ENCODE measurements at regions not wholly inside any gene's neighbourhood (a gene's known extent, or its start where the extent isn't known, plus 50 kb on each side); places are given as distances from the start of the nearest gene placed in this dataset.
"Not testable (repeated sequence)": the region's sequence is repeated elsewhere in the genome, so short reads cannot be mapped to it uniquely, and the experiment has no call there.

DNA sequence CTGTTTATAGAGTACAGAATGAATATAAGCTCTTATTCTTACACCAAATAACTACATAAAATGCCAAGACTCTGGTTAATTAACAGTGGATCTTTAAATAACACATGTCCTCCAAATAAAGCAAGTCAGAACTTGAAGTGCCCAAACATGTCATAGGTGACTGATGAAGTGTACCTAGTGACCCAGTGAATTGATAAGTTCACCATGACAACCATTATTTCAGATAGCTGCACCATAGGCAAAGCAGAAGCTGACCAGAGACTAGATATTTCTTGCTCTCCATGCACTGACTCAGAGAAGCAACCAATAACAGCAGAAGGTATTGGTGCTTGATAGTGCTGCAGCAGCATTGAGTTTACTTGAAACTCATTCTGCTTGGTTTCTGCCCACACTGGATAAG is 192.1 kb downstream of the DUSP10 start:
- Histone ChIP-seq H3K27me3 (ENCODE audit: insufficient read depth, low read depth, low read length) (no peaks in the 10 kb centered on the region), H3K4me2 (ENCODE audit: low read length) (no peak overlapping the region), H3F3A (ENCODE audit: insufficient read depth, low read length, poor library complexity, severe bottlenecking) (no peaks in the 10 kb centered on the region), H3K9ac (ENCODE audit: low read length) (no peak overlapping the region), H3K4me3 (ENCODE audit: low read length) (no peak overlapping the region), H2AFZ (ENCODE audit: low read depth, low read length) (no peak overlapping the region), H4K20me1 (ENCODE audit: insufficient read depth) (no peaks in the 10 kb centered on the region), H3K27ac (ENCODE audit: low read length) (no peak overlapping the region), H3K9me2 (ENCODE audit: insufficient read depth, low read length) (no peaks in the 10 kb centered on the region), H3K9me3 (ENCODE audit: low read length) (no peaks in the 10 kb centered on the region), H3K36me3 (ENCODE audit: insufficient read depth, low read length) (no peaks in the 10 kb centered on the region), H3K79me2 (replicated peaks; ENCODE audit: insufficient read depth, low read length) (no peaks in the 10 kb centered on the region)
- TF ChIP-seq CTCF (IDR thresholded peaks at IDR 0.05; ENCODE audit: poor library complexity, severe bottlenecking) = no peak
- TF ChIP-seq, protein P1, sequence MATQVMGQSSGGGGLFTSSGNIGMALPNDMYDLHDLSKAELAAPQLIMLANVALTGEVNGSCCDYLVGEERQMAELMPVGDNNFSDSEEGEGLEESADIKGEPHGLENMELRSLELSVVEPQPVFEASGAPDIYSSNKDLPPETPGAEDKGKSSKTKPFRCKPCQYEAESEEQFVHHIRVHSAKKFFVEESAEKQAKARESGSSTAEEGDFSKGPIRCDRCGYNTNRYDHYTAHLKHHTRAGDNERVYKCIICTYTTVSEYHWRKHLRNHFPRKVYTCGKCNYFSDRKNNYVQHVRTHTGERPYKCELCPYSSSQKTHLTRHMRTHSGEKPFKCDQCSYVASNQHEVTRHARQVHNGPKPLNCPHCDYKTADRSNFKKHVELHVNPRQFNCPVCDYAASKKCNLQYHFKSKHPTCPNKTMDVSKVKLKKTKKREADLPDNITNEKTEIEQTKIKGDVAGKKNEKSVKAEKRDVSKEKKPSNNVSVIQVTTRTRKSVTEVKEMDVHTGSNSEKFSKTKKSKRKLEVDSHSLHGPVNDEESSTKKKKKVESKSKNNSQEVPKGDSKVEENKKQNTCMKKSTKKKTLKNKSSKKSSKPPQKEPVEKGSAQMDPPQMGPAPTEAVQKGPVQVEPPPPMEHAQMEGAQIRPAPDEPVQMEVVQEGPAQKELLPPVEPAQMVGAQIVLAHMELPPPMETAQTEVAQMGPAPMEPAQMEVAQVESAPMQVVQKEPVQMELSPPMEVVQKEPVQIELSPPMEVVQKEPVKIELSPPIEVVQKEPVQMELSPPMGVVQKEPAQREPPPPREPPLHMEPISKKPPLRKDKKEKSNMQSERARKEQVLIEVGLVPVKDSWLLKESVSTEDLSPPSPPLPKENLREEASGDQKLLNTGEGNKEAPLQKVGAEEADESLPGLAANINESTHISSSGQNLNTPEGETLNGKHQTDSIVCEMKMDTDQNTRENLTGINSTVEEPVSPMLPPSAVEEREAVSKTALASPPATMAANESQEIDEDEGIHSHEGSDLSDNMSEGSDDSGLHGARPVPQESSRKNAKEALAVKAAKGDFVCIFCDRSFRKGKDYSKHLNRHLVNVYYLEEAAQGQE (IDR thresholded peaks at IDR 0.05; ENCODE audit: borderline replicate concordance) = no peak
- no peak for TF ChIP-seq RAD21 (conservative IDR thresholded peaks at IDR 0.05)
- TF ChIP-seq MXI1 (conservative IDR thresholded peaks at IDR 0.05; ENCODE audit: poor library complexity, severe bottlenecking) = no peak
- TF ChIP-seq EZH2 (IDR thresholded peaks at IDR 0.05; ENCODE audit: borderline replicate concordance, insufficient read depth, low read length, poor library complexity, severe bottlenecking) = no peak
- no peak for TF ChIP-seq POLR2AphosphoS5 (IDR thresholded peaks at IDR 0.05)
- no peak for TF ChIP-seq EP300 (conservative IDR thresholded peaks at IDR 0.05; ENCODE audit: poor library complexity, severe bottlenecking)
- no peak for TF ChIP-seq SMC3 (conservative IDR thresholded peaks at IDR 0.05; ENCODE audit: poor library complexity)

GRCh38 chr1:221552792-221553191 is 189.1 kb downstream of the DUSP10 start:
- H2AFZ ChIP-seq (ENCODE audit: low read depth, low read length); H3K27me3 ChIP-seq (ENCODE audit: insufficient read depth, low read depth, low read length); H3K79me2 ChIP-seq (replicated peaks; ENCODE audit: insufficient read depth, low read length); H3K4me3 ChIP-seq (ENCODE audit: low read length); H3K27ac ChIP-seq (ENCODE audit: low read length); H4K20me1 ChIP-seq (ENCODE audit: insufficient read depth); H3K4me2 ChIP-seq (ENCODE audit: low read length); H3F3A ChIP-seq (ENCODE audit: insufficient read depth, low read length, poor library complexity, severe bottlenecking); H3K9me3 ChIP-seq (ENCODE audit: low read length); H3K9ac ChIP-seq (ENCODE audit: low read length); H3K36me3 ChIP-seq (ENCODE audit: insufficient read depth, low read length); H3K9me2 ChIP-seq (ENCODE audit: insufficient read depth, low read length): not testable (repeated sequence)

DNA sequence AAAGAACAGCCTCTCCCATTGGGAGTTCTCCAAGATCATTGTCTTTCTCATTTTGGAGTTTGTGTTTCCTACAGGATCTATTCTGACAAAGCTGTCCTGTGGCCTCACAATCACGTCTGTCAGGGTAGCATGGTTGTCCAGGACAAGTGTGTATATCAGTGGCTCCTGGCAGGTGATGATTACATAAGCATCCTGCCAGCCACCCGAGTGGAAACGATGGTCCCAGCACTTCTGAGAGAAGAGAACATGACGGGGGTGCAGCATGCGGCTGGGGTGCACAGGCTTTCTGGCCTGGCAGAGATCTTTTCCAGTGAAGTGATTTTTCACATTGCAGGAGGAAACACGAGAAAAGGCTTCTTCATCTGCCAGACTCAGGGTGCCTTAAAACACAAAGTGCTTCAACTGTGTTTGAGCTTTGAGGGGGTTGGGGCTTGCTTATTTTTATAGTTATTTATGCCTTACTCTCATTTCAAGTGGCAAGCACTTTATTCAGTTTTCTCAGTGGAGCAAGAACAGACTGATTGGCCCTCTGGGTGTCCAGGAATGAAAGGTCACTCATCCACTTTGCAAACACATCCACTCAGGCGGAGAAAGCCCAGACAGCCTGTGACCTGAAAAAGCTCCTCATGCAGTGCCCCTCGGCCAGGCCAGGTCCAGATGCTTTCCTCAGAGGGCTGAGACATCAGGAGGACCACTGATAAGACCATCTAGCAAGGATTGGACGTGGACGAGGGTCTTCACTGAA is 186.0 kb downstream of the DUSP10 start:
- H3K4me2 ChIP-seq (ENCODE audit: low read length) = no peak overlapping the region
- no peaks in the 10 kb centered on the region for H3K9me2 ChIP-seq (ENCODE audit: insufficient read depth, low read length)
- no peak overlapping the region for H3K4me3 ChIP-seq (ENCODE audit: low read length)
- H4K20me1 ChIP-seq (ENCODE audit: insufficient read depth) = no peaks in the 10 kb centered on the region
- no peaks in the 10 kb centered on the region for H3K79me2 ChIP-seq (replicated peaks; ENCODE audit: insufficient read depth, low read length)
- no peaks in the 10 kb centered on the region for H3K9me3 ChIP-seq (ENCODE audit: low read length)
- TF ChIP-seq RAD21 (conservative IDR thresholded peaks at IDR 0.05) (no peak), MXI1 (conservative IDR thresholded peaks at IDR 0.05; ENCODE audit: poor library complexity, severe bottlenecking) (no peak), EP300 (conservative IDR thresholded peaks at IDR 0.05; ENCODE audit: poor library complexity, severe bottlenecking) (no peak), TAF1 (IDR thresholded peaks at IDR 0.05; ENCODE audit: low read depth) (no peak)
- H3F3A ChIP-seq (ENCODE audit: insufficient read depth, low read length, poor library complexity, severe bottlenecking) = no peaks in the 10 kb centered on the region
- no peak overlapping the region for H3K27ac ChIP-seq (ENCODE audit: low read length)
- no peak overlapping the region for H2AFZ ChIP-seq (ENCODE audit: low read depth, low read length)
- H3K27me3 ChIP-seq (ENCODE audit: insufficient read depth, low read depth, low read length) = no peaks in the 10 kb centered on the region
- no peak overlapping the region for H3K9ac ChIP-seq (ENCODE audit: low read length)
- H3K36me3 ChIP-seq (ENCODE audit: insufficient read depth, low read length) = no peaks in the 10 kb centered on the region
